NCI-H345 (cell line): ENCODE measurements at regions not wholly inside any gene's neighbourhood (a gene's known extent, or its start where the extent isn't known, plus 50 kb on each side); places are given as distances from the start of the nearest gene placed in this dataset.
"Not testable (repeated sequence)": the region's sequence is repeated elsewhere in the genome, so short reads cannot be mapped to it uniquely, and the experiment has no call there.

ENCODE experiments used
- DNase-seq: peaks from one replicate; lab custom pipeline; 2025; lab: John Stamatoyannopoulos, UW

DNA sequence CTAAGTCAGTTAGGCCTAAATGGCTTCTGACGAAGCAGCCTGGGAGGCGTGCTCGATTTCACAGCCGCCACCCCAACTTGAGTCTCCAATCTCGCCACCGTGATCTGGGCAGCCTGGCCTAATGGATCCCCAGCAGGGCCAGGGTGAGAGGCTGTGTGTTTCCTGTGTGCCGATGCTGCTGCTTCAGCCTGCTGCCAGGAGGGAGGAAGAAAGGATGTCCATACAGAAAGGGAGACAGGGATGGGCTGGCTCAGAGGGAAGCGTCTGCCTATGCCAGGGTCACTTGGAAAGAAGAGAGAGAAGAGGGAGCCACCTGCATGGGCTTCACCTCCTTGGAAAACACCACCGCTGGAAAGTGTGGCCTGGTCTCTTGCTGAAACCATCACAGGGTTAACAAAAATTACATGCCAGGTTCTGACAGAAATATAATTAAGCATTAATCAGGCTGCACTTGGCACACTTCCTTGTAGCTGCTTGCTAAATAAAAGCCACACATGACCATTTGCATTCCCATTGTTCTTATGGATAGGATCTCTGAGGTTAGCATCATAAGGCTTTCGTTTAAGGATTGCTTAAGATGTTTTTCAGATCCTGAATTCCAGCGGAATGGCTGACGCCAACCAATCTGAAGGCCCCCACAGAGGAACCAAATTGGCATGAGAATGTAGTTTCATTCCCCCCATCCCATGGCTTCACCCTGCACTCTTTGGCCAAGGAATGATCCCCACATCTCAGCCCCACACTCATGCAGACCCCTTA is 108.8 kb upstream of the SLC1A4 start:
- no peak for DNase-seq

DNA sequence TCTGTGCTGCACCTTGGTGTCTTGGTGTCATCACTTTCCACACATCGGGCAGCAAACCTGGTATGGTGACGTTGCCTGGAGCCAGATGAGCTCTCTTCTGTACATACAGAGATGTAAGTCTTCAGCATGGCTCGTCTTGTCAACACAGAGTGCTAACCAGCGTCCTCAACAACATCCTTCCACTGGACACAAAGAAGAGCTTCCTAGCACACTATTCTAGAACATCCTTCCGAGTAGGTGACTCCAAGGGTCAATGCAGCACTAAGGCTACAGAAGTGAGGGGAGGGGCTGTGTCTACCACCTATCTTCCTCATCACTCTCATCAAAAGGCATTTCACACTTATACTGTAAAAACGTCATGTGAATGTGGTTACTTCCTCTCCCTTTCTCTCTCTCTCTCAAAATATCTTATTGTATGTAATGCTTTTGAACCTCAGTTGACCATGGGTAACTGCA is 108.1 kb upstream of the SLC1A4 start:
- no peak for DNase-seq

DNA sequence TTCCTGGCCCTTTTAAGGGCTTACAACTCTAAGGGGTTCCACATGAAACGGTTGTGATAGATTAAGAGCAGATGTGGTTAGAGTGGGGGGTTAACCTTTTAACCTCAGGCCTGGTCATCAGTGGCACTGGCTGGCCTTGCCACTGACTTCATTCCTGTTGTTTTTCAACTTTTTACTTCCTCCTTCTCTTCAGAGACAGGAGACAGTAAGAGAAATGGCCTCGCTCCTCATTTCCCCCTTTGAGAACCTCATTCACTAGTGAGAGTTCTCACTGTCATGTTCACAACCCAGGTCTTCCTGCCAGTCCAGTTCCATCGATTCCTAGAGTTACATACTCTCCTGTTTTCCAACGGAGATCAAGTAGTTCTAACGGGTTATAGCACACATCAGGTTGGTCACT is 101.6 kb upstream of the SLC1A4 start:
- no peak for DNase-seq

DNA sequence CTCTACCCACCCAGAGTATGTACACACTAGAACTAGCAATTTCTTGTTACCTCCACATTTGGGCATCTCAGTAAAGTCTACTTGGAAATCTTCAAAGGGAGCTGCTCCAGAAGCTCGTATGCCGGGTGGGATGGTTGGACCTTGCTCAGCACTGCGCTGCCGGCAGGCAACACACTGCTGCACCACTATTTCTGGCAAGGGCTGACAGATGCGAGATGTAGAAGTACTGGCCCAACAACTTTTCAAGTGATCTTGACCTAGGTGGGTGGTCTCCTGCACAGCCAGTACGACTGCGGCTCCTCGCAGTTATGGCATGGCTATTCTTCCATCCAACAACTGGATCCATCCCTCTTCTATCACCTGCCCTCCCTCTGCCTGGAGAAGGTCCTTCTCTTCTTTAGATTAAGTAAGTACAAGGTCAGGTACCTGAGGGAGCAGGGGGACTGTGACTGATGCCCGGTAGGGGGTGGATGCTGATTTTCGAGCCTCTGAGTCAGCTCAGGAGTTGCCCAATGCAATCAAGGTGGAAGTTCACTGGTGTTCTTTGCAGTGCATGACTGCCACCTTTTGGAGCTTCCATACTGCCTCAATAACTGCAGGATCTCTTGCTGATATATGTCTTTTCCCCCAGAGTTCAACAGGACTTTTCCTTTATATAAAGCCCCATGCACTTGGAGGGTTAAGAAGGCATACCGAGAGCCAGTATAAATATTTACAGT is 100.4 kb upstream of the SLC1A4 start:
- DNase-seq = no peak

DNA sequence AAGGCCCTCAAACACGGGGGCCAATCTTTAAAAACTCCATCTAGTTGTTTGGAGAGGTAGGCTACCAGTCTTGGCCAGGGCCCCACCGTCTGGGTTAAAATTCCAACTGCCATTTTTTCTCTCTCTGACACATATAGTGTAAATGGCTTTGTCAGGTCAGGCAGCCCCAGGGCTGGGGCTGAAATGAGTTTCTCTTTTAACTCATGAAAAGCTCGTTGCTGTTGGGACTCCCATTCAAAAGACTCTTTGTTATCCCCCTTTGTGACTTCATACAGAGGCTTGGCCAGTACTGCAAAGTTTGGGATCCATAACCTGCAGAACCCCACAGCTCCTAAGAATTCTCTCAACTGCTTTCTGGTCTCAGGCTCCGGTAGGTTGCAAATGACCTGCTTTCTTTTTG is 99.4 kb upstream of the SLC1A4 start:
- DNase-seq = no peak

DNA sequence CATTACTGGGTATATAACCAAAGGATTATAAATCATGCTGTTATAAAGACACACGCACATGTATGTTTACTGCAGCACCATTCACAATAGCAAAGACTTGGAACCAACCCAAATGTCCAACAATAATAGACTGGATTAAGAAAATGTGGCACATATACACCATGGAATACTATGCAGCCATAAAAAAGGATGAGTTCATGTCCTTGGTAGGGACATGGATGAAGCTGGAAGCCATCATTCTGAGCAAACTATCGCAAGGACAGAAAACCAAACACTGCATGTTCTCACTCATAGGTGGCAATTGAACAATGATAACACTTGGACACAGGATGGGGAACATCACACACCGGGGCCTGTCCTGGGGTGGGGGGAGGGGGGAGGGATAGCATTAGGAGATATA is 92.6 kb upstream of the SLC1A4 start:
- not testable (repeated sequence) for DNase-seq

DNA sequence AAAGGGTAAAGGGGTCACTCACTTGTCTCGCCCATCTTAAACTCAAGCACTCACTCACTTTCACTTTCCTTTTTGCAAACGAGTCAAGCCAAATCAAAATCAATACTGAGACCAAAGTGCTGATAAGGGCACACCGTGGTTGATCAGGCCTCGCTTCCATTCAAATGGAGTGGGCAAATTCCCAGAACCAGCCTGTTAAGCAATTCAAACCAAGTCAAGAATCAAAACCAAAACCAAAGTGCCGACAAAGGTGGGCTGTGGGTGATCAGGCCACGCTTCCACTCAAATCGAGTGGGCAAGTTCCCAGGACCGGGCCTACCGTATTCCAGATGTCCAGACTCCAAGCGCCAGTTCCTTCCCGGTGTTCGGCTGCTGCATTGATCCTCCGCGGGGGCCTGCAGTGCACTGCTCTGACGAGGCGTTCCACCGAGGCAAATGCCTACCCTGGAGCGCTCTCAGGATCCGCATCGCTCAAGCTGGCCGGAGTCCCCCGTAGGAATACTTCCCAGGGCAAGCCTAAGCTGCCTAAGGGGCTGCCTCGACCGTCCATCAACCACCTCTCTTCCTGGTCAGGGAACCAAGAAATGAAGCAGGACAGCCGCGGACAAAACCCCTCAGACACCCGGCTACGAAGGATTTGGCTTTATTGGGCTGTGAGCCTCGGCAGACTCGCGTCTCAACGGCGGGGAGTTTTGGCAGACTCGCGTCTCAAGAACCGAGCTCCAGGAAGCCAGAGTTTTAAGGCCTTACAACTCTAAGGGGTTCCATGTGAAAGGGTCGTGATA is 89.9 kb upstream of the SLC1A4 start:
- no peak for DNase-seq

DNA sequence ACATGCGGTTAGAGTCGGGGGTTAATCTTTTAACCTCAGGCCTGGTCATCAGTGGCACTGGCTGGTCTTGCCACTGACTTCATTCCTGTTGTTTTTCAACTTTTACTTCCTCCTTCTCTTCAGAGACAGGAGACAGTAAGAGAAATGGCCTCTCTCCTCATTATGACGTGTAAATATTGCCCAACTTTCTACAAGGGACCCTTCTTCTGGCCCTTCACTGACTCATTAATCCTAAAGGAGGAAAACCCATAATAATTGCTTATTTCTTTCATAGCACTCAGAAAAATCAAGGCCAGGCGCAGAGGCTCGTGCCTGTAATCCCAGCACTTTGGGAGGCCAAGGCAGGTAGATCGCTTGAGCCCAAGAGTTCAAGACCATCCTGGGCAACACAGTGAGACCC is 89.3 kb upstream of the SLC1A4 start:
- DNase-seq = not testable (repeated sequence)

DNA sequence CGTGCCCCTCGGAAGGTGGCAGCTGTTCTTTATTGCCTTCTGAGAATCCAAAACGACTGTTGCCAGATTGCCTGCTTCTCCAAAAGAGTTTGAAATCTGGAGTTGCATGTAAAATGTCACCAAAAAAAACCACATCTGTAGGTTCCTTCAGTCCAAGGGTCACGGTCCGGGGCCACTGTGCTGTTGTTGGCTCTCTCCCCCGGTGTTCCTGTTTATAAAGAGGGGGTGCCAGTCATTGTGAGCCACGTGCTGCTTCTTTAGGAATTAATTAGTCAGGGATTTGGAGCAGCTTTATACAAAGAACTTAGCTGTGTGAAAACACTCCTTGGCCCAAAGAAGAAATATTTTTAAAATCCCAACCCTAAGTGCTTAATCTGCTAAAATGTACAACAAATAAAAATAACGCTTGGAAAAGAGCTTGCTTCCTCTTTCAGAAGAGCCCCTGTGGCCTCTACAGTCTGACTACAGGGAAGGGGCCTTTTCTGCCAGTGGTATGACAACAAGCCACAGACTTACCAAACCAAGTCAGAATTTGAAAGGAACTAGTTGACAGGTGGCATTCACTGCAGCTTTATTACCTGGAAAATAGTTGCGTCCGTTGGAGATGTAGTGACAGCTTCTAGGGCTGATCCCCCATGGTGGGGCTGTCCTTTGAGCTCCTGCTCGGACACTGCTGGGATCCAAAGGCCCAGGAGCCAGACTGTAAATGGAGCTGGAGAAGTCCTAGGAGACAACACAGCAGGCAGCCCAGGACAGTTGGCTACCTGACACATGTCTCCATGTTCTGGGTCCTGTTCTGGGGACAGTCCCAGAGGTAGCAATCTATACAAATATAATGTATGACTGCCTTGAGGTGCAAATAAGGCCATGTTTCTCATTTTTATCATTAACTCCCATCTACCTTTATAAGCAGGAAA is 84.5 kb upstream of the SLC1A4 start:
- DNase-seq = no peak

DNA sequence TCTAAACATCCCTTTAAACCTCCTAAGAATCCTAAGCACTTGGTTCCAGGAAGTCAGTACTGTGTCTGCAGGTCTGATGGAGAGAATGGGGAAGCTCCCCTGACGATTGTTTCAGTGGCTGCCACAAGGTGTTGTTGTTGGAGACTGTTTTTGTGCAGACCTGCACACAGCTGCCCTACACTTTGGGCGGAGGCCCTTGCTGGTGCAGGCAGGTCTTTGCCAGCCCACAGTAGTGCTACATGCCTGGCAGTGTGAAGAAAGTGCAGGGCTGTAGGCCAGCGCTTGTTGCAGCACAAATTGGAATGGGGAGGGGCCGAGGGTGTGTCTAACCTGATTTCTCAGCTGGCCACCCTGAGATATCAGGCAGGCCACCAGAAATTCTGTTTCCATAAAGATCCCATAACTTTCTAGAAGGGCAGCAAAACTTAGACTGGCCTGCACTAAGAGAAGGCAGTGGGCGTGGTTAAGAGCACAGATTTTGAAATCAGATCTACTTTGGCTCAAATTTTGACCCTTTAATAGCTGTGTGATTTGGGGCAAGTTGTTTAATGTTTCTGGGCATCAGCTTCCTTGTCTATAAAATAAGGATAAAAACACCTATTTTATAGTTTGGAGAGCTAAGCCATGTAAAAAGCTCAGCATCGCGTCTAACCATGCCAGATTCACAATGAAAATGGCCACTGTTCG is 83.7 kb upstream of the SLC1A4 start:
- DNase-seq = no peak

DNA sequence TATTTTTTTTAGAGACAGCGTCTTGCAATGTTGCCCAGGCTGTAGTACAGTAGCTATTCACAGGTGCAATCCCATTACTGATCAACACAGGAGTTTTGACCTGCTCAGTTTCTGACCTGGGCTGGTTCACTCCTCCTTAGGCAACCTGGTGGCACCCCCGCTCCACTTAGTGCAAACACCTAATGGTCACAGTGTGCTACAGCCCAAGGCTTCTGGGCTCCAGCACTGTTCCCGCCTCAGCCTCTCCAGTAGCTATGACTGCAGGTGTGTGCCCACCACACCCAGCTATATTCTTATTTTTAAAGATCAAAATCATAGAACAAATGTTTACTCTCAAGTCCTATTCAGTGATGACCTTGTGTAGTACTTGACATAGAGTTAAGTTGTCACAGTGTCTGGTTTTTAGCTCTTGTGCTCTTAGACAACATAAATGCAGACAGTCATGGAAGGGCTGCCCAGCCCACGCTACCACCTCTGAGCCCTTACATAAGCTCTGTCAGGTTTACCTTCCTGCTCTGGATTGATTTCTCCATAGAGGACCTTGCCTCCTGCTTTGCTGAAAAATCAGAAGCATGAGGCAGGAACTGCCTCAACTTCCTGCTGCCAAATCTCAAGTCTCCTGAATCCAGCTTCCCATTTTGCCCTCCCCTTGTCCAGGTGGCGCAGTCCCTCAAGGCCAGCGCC is 82.2 kb upstream of the SLC1A4 start:
- DNase-seq = no peak

DNA sequence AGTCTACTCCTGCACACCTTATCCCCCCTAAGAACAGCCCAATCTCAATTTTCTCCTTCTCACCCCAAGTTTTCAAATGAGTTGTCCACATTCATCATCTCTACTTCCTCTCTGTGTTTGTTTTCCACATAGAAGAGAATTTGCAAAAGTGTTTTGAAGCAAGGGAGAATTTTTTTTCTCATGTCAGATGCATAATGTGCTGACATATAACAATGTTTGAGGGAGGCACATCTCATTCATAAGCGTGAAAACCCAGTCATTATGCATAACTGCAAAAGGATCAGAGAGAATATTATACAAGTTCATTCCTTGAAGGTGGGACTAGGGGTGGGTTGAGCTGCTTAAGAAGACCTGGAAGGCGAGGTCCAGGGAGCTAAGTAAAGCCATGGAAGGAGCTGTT is 80.8 kb upstream of the SLC1A4 start:
- no peak for DNase-seq

DNA sequence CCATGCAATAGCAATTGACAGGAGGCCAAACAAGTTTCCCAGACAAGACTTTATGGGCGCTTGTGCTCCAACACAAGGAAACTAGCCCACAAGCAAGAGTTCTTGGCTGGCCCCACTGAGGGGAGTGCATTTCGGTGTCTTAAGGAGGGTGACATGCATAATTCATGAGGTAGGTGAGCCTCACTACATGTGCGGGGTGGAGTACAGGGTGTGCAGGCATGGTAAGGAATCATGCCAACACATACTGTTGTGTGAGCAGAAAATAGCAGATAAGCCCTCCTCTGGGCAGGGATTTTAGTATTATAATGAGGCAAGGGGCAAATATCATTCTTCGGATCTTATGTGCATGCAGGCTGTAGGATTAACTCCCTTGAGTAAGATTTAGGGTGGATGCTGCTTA is 78.7 kb upstream of the SLC1A4 start:
- no peak for DNase-seq

DNA sequence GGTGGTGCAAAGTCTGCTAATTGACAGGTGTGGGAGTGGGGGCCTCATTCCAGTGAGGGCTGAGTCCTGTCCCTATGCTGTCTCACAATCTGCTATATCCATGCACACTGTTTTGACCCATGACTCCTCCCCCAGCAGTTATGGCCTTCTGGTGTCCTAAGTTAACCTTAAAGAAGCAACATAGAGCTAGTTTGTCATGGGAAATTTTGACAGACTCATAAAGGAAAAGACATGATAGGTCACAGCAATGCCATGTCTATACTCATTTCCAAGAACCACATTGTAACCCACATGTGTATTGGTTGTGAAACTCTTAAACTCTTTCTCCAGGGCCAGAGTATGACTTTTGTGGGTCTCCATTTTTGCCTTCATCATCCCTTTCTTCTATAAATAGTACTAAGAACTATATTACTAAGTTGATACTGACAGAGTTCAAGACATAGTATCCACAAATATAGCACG is 78.2 kb upstream of the SLC1A4 start:
- no peak for DNase-seq

DNA sequence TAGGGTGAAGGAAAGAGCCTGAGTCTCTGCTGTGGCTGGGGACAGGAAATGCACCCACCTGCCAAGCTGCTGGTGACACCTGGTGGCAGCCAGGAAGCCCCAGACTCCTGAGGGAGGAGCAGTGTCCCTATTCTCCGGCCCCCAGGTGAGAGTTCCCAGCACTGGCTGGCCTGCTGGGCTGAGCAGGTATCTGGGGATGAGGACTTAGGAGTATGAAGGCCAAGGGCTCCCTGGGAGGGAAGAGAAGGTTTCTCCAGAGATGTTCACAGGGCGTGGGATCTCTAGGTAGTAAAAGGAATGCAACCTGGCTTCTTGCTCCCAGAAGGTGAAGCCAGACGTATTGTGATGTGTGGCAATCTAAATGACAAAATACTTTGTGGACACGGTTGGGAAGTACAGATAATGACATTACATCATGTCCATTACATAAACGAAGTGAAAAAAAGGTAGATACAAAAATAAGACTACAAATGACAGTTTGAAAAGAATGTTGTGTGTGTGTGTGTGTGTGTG is 75.8 kb upstream of the SLC1A4 start:
- peak; percentile 49 for DNase-seq

DNA sequence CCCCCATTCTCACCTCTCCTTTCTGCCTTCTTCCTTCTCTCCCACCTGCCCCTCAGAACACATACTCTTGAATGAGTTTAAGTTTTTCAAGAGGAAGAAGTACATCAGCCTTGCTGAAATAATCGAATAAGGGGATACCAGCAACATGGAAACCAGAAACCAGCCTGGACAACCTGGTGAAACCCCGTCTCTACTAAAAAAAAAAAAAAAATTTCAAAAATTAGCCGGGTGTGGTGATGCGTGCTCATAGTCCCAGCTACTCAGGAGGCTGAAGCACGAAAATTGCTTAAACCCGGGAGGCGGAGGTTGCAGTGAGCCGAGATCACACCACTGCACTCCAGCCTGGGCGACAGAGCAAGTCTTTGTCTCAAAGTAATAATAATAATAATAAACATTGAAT is 75.0 kb upstream of the SLC1A4 start:
- DNase-seq = no peak

DNA sequence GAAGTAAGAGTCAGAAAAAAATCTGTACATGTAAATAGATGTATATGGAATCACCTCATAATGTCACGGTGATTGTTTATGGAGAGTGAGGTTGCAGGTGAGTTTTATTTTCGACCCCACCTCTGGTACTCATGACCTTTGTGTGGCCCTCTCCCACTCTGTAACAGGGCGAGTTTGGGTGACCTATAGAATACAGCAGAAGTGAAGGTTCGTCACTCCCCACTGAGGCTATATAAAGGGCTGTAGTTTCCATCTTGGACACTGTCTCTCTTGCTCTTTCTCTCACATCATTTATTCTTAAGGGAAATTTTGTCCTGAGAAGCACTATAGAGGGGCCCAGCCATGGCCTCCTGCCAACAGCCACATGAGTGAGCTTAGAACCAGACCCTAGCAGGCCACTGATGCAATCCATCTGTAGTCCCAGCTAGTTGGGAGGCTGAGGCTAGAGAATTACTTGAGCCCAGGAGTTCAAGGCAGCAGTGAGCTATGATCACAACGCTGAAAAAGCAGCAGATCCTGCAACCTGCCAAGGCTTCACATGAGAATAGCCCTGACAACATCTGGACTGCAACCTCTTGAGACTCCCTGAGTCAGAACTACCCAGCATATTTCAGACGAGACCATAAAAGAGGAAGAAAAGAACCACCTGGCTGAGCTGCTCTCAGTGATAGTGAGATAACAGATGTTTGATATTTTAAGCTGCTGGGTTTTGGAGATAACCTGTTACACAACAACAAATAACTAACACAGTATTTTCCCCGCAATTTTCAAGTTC is 74.3 kb upstream of the SLC1A4 start:
- no peak for DNase-seq

DNA sequence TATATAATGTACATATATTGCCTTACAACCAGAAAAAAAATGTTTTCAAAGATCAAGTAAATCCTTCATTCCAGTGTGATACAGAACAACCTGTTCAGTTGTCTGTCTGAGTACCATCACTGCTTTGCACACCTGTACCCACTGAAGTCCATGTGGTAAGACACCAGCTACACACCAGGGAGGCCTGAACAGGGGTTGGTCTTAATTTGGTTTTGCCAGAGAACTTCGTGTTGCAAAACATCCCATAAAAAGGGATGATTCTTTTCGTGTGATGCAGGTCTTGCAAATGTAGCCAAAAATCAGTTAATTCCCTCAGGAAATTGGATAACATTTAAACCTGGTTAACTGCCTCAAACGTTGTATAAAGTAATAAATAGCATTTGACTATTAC is 73.7 kb upstream of the SLC1A4 start:
- DNase-seq = no peak

DNA sequence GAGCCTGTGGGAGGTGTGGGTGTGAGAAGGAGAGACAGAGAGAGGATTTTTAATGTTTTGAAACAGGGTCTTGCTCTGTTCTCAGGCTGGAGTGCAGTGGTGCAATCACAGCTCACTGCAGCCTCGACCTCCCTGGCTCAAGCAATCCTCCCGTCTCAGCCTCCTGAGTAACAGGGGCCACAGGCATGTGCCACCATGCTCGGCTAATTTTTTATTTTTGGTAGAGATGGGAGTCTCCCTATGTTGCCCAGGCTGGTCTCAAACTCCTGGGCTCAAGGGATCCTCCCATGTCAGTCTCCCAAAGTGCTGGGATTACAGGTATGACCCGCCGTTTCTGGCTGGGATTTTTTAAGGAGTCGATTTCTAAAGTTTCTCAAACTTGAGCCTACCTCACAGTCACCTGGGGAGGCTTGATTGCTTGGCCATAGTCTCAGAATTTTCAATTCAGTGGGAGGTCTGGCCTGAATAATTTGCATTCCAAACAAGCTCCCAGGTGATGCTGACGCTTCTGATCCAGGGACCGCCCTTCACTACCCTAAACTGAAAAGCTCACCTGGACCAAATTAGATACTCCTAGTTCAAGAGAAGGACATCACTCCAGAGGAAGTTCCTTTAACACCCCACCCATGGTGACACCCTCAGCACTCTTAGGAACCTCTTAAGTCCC is 70.8 kb upstream of the SLC1A4 start:
- no peak for DNase-seq
